GM23248 (cell line): ENCODE measurements at regions not wholly inside any gene's neighbourhood (a gene's known extent, or its start where the extent isn't known, plus 50 kb on each side); places are given as distances from the start of the nearest gene placed in this dataset.

Experiments used
- DNase-seq: peaks from one replicate; pipeline ENCODE4 v3.0.0-alpha.2; 2015
- H2AFZ ChIP-seq: fragments of 200-600 bp; sonication (generic); 2 replicates; pipeline ENCODE4 v1.6.1; 2016; ENCODE audit warnings: antibody characterized with exemption
- H3F3A ChIP-seq: fragments of 200-600 bp; sonication (generic); 2 replicates; pipeline ENCODE4 v1.6.1; 2016; ENCODE audit warnings: mild to moderate bottlenecking, antibody characterized with exemption, mixed run types; ENCODE audit not compliant: insufficient read depth
- H3K27ac ChIP-seq: fragments of 200-600 bp; sonication (generic); 2 replicates; pipeline ENCODE4 v1.5.1; 2016; ENCODE audit warnings: mild to moderate bottlenecking
- H3K27me3 ChIP-seq: fragments of 200-600 bp; sonication (generic); replicated peaks from 2 replicates; pipeline ENCODE4 v1.6.1; 2016; ENCODE audit warnings: mild to moderate bottlenecking; ENCODE audit not compliant: insufficient read depth
- H3K36me3 ChIP-seq: fragments of 200-600 bp; sonication (generic); 2 replicates; pipeline ENCODE4 v1.6.1; 2016; ENCODE audit warnings: low read depth, mild to moderate bottlenecking
- H3K4me1 ChIP-seq: fragments of 200-600 bp; sonication (generic); 2 replicates; pipeline ENCODE4 v1.6.1; 2016; ENCODE audit warnings: mild to moderate bottlenecking; ENCODE audit not compliant: insufficient read depth
- H3K4me2 ChIP-seq: fragments of 200-600 bp; sonication (generic); one replicate; pipeline ENCODE4 v1.6.1; 2016; ENCODE audit warnings: mild to moderate bottlenecking; ENCODE audit not compliant: unreplicated experiment
- H3K4me3 ChIP-seq: fragments of 200-600 bp; sonication (generic); 2 replicates; pipeline ENCODE4 v1.5.1; 2016; ENCODE audit warnings: mild to moderate bottlenecking
- H3K79me2 ChIP-seq: fragments of 200-600 bp; sonication (generic); 2 replicates; pipeline ENCODE4 v1.6.1; 2016; ENCODE audit warnings: mild to moderate bottlenecking; ENCODE audit not compliant: insufficient read depth
- H3K9ac ChIP-seq: fragments of 200-600 bp; sonication (generic); 2 replicates; pipeline ENCODE4 v1.6.1; 2016; ENCODE audit warnings: mild to moderate bottlenecking
- H3K9me2 ChIP-seq: fragments of 200-600 bp; sonication (generic); 2 replicates; pipeline ENCODE4 v1.6.1; 2016; ENCODE audit warnings: mixed run types, mild to moderate bottlenecking, moderate library complexity; ENCODE audit not compliant: insufficient read depth
- H3K9me3 ChIP-seq: fragments of 200-600 bp; sonication (generic); one replicate; pipeline ENCODE4 v1.6.1; 2017; ENCODE audit warnings: low read depth
- H4K20me1 ChIP-seq: fragments of 200-600 bp; sonication (generic); 2 replicates; pipeline ENCODE4 v1.6.0; 2016; ENCODE audit not compliant: insufficient read depth
- EZH2 ChIP-seq: fragments of 200-600 bp; sonication (generic); IDR thresholded peaks from 2 replicates; pipeline ENCODE4 v1.6.1; 2018; ENCODE audit warnings: antibody characterized with exemption, mild to moderate bottlenecking; ENCODE audit not compliant: insufficient read depth, poor library complexity, severe bottlenecking
- EZH2phosphoT487 ChIP-seq: fragments of 200-600 bp; sonication (generic); IDR thresholded peaks from 2 replicates; pipeline ENCODE4 v1.6.1; 2018; ENCODE audit warnings: antibody characterized with exemption, moderate library complexity, mild to moderate bottlenecking, low read depth; ENCODE audit not compliant: insufficient read depth
- WGBS, 2 experiments: methylation state at CpG; one replicate each; pipeline ENCODE4 v1.1.6; 2015 to 2017; ENCODE audit warnings: low lambda C conversion rate in 2 of 2, low coverage in 1 of 2; ENCODE audit errors: missing lambda C conversion rate in 2 of 2; 5-methylcytosine and 5-hydroxymethylcytosine counted together
- in situ Hi-C: fragments of 300-500 bp; cut with MboI; formaldehyde crosslinking; loops from 2 replicates; pipeline ENCODE4 v1.15.0; 2020

- TF ChIP-seq EZH2phosphoT487 (no peak), EZH2 (no peak)
- Histone ChIP-seq H3K9me2 (no peaks in the 10 kb centered on the region), H3K79me2 (no peaks in the 10 kb centered on the region), H3K27ac (no peak overlapping the region), H2AFZ (no peak overlapping the region), H3K4me3 (no peak overlapping the region), H3K4me1 (no peaks in the 10 kb centered on the region), H3K9ac (no peak overlapping the region), H3K36me3 (no peaks in the 10 kb centered on the region), H3K27me3 (no peaks in the 10 kb centered on the region), H3F3A (no peaks in the 10 kb centered on the region), H3K9me3 (no peaks in the 10 kb centered on the region), H3K4me2 (no peak overlapping the region), H4K20me1 (no peaks in the 10 kb centered on the region)
- in situ Hi-C loops = no loop called here
- DNase-seq = no peak
Observed at GRCh38 chrX:94633237-94633636, 959.2 kb downstream of the FAM133A start.

GRCh38 chrX:94635003-94635402, 961.0 kb downstream of the FAM133A start:
- H3K36me3 ChIP-seq = no peaks in the 10 kb centered on the region
- no peak overlapping the region for H3K27ac ChIP-seq
- H3K4me1 ChIP-seq = no peaks in the 10 kb centered on the region
- H3K79me2 ChIP-seq = no peaks in the 10 kb centered on the region
- no peak overlapping the region for H3K4me2 ChIP-seq
- no peaks in the 10 kb centered on the region for H3F3A ChIP-seq
- no peak overlapping the region for H3K9ac ChIP-seq
- H2AFZ ChIP-seq = no peak overlapping the region
- TF ChIP-seq EZH2phosphoT487 (no peak), EZH2 (no peak)
- no peaks in the 10 kb centered on the region for H3K9me2 ChIP-seq
- DNase-seq = no peak
- no peaks in the 10 kb centered on the region for H3K27me3 ChIP-seq
- 29 to 51% methylated on average over 2 to 3 of the region's 3 CpGs for WGBS, 2 experiments
- no peak overlapping the region for H3K4me3 ChIP-seq
- in situ Hi-C loops = no loop called here
- H4K20me1 ChIP-seq = no peaks in the 10 kb centered on the region
- no peaks in the 10 kb centered on the region for H3K9me3 ChIP-seq

GRCh38 chrX:94645726-94646125, 971.7 kb downstream of the FAM133A start:
- Histone ChIP-seq H3K4me3 (no peak overlapping the region), H3K4me1 (no peaks in the 10 kb centered on the region), H3K9ac (no peak overlapping the region), H3K4me2 (no peak overlapping the region), H3K9me3 (no peaks in the 10 kb centered on the region), H3K9me2 (no peaks in the 10 kb centered on the region), H3K27me3 (no peaks in the 10 kb centered on the region), H3K27ac (no peak overlapping the region), H3K79me2 (no peaks in the 10 kb centered on the region), H4K20me1 (no peaks in the 10 kb centered on the region), H2AFZ (no peak overlapping the region), H3F3A (no peaks in the 10 kb centered on the region), H3K36me3 (no peaks in the 10 kb centered on the region)
- 6 to 17% methylated on average over 2 of the region's 2 CpGs for WGBS, 2 experiments
- in situ Hi-C loops = no loop called here
- no peak for DNase-seq
- TF ChIP-seq EZH2 (no peak), EZH2phosphoT487 (no peak)

- Histone ChIP-seq H2AFZ (no peak overlapping the region), H3K4me3 (no peak overlapping the region), H3K9me3 (no peaks in the 10 kb centered on the region), H3K27ac (no peak overlapping the region), H3K79me2 (no peaks in the 10 kb centered on the region), H3F3A (no peaks in the 10 kb centered on the region), H3K36me3 (no peaks in the 10 kb centered on the region), H3K9me2 (no peaks in the 10 kb centered on the region), H3K4me1 (no peaks in the 10 kb centered on the region), H4K20me1 (no peaks in the 10 kb centered on the region), H3K4me2 (no peak overlapping the region), H3K9ac (no peak overlapping the region), H3K27me3 (no peaks in the 10 kb centered on the region)
- in situ Hi-C loops = no loop called here
- WGBS, 2 experiments = 13 to 25% methylated on average over 1 of the region's 1 CpG
- TF ChIP-seq EZH2 (no peak), EZH2phosphoT487 (no peak)
- DNase-seq = no peak
Observed at GRCh38 chrX:94655180-94655579, 981.2 kb downstream of the FAM133A start.

GRCh38 chrX:94662689-94663088, 988.7 kb downstream of the FAM133A start:
- Histone ChIP-seq H3K4me3 (no peak overlapping the region), H3K9me3 (no peaks in the 10 kb centered on the region), H3K9me2 (no peaks in the 10 kb centered on the region), H3K27me3 (no peaks in the 10 kb centered on the region), H3K4me1 (no peaks in the 10 kb centered on the region), H2AFZ (no peak overlapping the region), H3K27ac (no peak overlapping the region), H3K4me2 (no peak overlapping the region), H3K36me3 (no peaks in the 10 kb centered on the region), H3K79me2 (no peaks in the 10 kb centered on the region), H3K9ac (no peak overlapping the region), H4K20me1 (no peaks in the 10 kb centered on the region), H3F3A (no peaks in the 10 kb centered on the region)
- TF ChIP-seq EZH2 (no peak), EZH2phosphoT487 (no peak)
- in situ Hi-C loops = no loop called here
- no peak for DNase-seq
